SIG-M5 (cell line): ENCODE measurements at regions not wholly inside any gene's neighbourhood (a gene's known extent, or its start where the extent isn't known, plus 50 kb on each side); places are given as distances from the start of the nearest gene placed in this dataset.

ENCODE experiments used
- DNase-seq: peaks from one replicate; lab custom pipeline; 2025; lab: John Stamatoyannopoulos, UW

- DNase-seq = no peak
Measured at GRCh38 chr14:64639340-64639821, 64.8 kb upstream of the PLEKHG3 start.

- no peak for DNase-seq
Measured at GRCh38 chr14:64640839-64641238, 63.4 kb upstream of the PLEKHG3 start.

GRCh38 chr14:64641760-64642159, 62.5 kb upstream of the PLEKHG3 start:
- no peak for DNase-seq

GRCh38 chr14:64643709-64644108, 60.5 kb upstream of the PLEKHG3 start:
- DNase-seq = no peak

GRCh38 chr14:64644629-64645028, 59.6 kb upstream of the PLEKHG3 start:
- DNase-seq = no peak

GRCh38 chr14:64645220-64645892, 58.9 kb upstream of the PLEKHG3 start:
- DNase-seq = no peak

GRCh38 chr14:64646103-64646502, 58.1 kb upstream of the PLEKHG3 start:
- DNase-seq = no peak

- no peak for DNase-seq
Measured at GRCh38 chr14:64649383-64649998, 54.7 kb upstream of the PLEKHG3 start.

- DNase-seq = no peak
Measured at GRCh38 chr14:64653900-64654245, 50.4 kb upstream of the PLEKHG3 start.

GRCh38 chr14:64654246-64654900, 49.9 kb upstream of the PLEKHG3 start:
- DNase-seq = peak; percentile 70
